Erythroblast (primary cell): ENCODE measurements at regions not wholly inside any gene's neighbourhood (a gene's known extent, or its start where the extent isn't known, plus 50 kb on each side); places are given as distances from the start of the nearest gene placed in this dataset.

Experiments used
- GATA1 ChIP-seq: IDR thresholded peaks from 2 replicates; pipeline ENCODE4 v1.6.1; 2011; ENCODE audit warnings: low read depth, mild to moderate bottlenecking, control low read depth, low read length, moderate library complexity
- POLR2A ChIP-seq: IDR thresholded peaks from 2 replicates; pipeline ENCODE4 v1.6.1; 2011; ENCODE audit warnings: mild to moderate bottlenecking, low read length

DNA sequence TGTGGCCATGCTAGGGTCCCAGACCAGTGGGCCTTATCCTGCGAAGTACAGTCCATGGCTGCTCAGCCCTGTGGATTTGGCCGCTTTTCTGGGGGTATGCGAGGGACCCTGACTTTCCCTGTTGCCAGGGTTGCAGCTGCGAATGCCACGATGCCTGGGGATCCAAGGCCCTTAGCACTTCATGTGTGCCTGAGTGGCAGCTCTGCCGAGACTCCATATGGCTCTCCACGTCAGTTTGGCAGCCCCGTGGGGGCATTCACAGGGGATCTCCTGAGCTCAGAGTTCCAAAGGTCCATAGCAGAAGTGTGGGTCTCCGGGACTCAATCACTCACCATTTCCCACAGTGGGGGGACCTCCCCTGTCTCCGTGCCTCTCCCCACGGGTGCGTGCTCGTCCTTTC lies 319.5 kb downstream of the DOK5 start:
- TF ChIP-seq POLR2A (no peak), GATA1 (no peak)
